HT1080 (cell line): ENCODE measurements at regions not wholly inside any gene's neighbourhood (a gene's known extent, or its start where the extent isn't known, plus 50 kb on each side); places are given as distances from the start of the nearest gene placed in this dataset.
"Not testable (repeated sequence)": the region's sequence is repeated elsewhere in the genome, so short reads cannot be mapped to it uniquely, and the experiment has no call there.

Experiments used
- DNase-seq: peaks from one replicate; pipeline ENCODE4 v3.0.0-alpha.2; 2015; ENCODE audit warnings: low read depth

GRCh38 chr12:59151243-59151642, 230.9 kb upstream of the LRIG3 start:
- no peak for DNase-seq

GRCh38 chr12:59149995-59150642, 229.8 kb upstream of the LRIG3 start:
- peak; percentile 62 for DNase-seq

- no peak for DNase-seq
Observed at GRCh38 chr12:59147791-59148190, 227.5 kb upstream of the LRIG3 start.

- DNase-seq, result no peak
Observed at GRCh38 chr12:59142183-59142790, 222.0 kb upstream of the LRIG3 start.

GRCh38 chr12:59134750-59135149, 214.4 kb upstream of the LRIG3 start:
- no peak for DNase-seq

- DNase-seq, result no peak
Observed at GRCh38 chr12:59131462-59131861, 211.2 kb upstream of the LRIG3 start.

GRCh38 chr12:59122784-59123183, 202.5 kb upstream of the LRIG3 start:
- DNase-seq, result no peak

DNA sequence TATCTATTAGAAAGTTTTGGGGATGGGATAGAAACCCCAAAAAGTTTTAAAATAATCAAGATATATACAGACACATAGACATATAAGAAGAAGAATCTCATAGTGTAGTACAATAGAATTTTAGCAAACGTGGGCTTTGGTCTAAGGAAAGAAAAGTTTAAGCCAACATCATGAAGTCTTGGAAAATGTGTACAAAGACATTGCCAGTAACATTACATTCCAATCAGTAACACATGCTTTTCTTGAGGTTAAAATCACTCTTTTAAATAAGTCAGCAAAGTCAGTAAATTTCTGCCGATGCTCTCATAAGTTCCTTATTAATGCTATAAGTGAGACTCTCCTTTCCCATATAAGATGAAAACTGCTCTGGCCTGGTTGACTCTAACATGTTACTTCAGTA, 201.1 kb upstream of the LRIG3 start:
- DNase-seq, result no peak

DNA sequence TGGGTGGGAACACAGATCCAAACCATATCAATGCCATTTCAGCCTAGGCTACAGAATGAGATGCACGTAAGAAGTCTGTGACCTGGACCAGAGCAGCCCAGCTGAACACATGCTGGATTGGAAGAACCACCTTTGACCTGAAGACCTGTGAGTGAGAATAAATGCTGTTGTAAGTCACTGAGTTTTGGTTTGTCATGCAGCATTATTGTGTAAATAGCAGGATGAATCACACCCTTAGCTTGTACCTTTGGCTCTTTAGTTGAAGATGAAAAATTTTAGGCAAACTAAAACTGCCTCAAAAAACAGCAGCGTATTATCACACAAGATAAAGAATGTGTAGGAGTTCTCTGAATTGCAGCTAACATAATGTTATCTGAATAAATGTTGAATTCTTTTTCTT, 199.4 kb upstream of the LRIG3 start:
- peak; percentile 3 for DNase-seq

DNA sequence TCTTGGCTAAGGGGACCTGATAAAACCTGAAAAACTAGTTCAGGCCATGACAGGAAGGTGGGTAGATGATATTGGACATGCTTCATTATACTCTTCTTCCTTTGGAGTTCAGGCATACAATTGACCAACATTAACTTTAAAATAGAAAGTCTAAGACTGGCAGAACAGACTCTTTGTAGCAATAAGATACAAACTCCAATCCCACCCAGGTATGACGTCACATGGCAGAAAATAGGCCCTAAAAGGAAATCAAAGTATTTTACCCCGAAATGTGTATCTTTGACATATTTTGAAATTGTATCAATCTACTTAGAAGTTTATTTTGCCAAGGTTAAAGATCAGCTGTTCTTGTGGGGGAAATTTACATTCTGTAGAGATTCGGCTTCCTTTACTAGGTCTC, 198.1 kb upstream of the LRIG3 start:
- DNase-seq, result no peak

- DNase-seq, result no peak
Observed at GRCh38 chr12:59115995-59116394, 195.7 kb upstream of the LRIG3 start.

GRCh38 chr12:59115526-59115925, 195.2 kb upstream of the LRIG3 start:
- no peak for DNase-seq

DNA sequence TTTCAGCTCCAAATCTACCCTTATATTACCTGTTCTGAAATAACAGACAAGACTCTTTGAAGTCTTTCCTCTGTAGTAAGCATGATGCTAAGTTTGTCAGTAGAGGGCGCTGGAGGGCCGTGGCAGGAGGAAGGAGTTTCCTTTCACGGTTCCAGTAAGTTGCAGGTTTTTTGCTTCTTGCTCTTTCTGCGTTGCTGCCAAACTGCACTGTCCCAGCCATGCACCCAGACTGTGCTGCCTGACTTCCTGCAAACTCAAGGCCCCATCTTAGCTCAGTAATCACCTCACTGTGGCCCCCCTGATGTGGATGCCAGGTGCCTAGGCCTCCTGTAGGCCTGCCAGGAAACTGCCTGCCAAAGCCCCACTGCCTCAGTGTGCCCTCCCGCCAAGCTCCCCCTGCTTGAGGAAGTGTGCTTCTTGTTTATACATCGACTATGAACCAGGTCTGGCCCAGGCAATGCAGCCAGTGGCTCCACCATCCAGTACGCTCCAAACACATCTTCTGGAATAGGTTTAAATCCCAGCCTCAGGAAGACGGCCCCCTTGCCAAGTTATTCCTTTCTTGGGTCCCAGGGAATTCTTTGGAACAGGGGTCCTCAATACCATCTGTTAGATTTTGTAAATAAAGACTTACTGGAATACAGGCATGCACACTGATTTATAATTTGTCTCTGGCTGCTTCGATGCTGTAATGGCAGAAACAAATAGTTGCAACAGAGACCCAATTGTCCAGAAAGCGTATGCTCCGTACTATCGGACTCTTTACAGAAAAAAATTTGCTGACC, 193.7 kb upstream of the LRIG3 start:
- DNase-seq, result peak; percentile 57

- no peak for DNase-seq
Observed at GRCh38 chr12:59111851-59112250, 191.5 kb upstream of the LRIG3 start.

DNA sequence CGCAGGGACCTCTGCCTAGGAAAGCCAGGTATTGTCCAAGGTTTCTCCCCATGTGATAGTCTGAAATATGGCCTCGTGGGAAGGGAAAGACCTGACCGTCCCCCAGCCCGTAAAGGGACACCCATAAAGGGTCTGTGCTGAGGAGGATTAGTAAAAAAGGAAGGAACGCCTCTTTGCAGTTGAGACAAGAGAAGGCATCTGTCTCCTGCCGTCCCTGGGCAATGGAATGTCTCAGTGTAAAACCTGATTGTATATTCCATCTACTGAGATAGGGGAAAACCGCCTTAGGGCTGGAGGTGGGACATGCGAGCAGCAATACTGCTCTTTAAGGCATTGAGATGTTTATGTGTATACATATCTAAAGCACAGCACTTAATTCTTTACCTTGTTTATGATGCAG, 188.2 kb upstream of the LRIG3 start:
- not testable (repeated sequence) for DNase-seq

- no peak for DNase-seq
Observed at GRCh38 chr12:59100585-59100984, 180.3 kb upstream of the LRIG3 start.

GRCh38 chr12:59097876-59098275, 177.6 kb upstream of the LRIG3 start:
- DNase-seq, result no peak

DNA sequence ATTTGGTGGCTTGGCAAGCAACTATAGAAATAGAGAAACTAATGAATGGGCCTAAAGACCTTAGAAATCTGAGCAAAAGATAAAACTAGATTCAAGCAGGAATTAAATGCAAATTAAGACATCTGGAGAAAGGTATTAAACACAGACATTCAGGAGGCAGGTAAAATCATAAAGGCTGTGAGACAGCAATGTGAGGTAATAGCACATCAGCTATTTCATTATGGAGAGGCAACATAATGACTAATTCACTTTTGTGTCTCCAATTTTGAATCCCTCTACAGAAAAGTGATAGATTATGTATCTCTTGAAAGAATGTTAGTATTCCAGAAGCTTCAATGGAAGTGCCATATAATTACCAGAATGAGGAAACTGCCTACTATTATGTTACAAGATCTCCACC, 175.9 kb upstream of the LRIG3 start:
- DNase-seq, result no peak

GRCh38 chr12:59093073-59093772, 172.9 kb upstream of the LRIG3 start:
- no peak for DNase-seq

DNA sequence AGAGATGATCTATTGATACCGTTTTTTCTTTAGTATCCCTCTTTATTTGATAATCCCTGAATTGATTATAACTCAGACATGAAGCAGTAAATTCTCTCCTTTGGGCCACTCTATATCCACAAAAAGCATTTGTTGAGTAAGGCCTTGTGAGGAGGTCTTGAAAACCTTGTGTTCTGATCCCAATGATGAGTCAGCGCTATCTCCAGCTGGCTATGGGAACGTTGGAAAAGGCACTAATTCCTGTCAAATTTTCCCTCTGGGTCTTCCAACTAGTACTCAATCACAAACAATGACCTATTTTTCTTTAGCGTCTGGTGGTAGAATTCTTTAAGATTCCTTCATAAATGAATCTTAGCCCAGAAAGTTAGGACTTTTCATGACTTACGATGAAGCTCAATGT, 168.4 kb upstream of the LRIG3 start:
- no peak for DNase-seq

DNA sequence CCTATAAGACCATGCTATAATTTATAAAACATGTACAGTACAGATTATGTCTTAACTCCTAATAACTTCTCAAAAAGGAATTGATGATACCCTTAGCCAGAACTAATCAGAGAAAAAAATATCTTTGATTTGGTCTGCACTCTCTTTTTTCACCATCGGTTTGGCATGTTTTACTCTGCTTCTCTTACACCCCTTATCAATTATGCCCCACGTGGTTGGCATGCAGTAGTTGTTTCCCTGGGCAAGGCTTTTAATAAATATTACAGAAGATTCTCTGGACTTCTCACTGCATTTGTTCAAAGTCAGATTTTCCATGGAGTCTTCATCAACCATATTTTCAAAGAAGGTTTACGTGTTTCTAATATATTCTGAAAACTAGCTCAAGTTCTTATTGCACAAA, 167.4 kb upstream of the LRIG3 start:
- no peak for DNase-seq

DNA sequence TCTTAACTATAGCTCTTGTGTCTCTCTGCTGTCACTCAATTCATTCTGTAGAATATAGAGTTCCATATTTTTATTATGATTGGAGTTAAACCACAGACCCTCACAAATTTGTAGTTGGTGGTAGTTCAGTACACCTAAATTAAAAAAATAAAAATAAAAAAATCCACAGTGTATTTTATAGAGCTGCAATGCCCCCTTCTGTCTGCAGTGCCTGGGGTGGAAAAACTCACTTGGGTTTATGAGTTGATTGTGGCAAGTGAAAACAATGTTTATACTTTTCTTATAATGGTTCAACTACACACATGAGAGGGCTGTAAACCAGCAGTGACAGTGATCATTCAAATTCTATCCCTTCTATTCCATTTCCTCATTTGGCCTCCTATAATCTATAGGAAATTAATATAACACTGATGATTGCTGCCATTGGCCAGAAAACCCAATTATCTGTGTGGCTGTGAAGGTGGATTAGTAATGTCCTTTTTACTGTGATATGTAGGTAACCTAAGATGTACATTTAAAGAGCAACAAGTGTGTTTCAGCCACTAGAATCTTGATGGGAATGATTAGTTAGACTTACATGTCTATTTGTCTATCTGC, 166.9 kb upstream of the LRIG3 start:
- DNase-seq, result no peak
